Smooth muscle cell (in vitro differentiated cells): ENCODE measurements at regions not wholly inside any gene's neighbourhood (a gene's known extent, or its start where the extent isn't known, plus 50 kb on each side); places are given as distances from the start of the nearest gene placed in this dataset.

Experiments
- DNase-seq: peaks from one replicate; lab custom pipeline; 2025; ENCODE audit not compliant: unreplicated experiment; lab: John Stamatoyannopoulos, UW
- H2AFZ ChIP-seq: fragments of 200-600 bp; sonication (generic); 2 replicates; pipeline ENCODE4 v1.6.0; 2016; ENCODE audit warnings: antibody characterized with exemption, low read depth, mild to moderate bottlenecking
- H3F3A ChIP-seq: fragments of 200-600 bp; sonication (generic); 2 replicates; pipeline ENCODE4 v1.6.0; 2017; ENCODE audit warnings: antibody characterized with exemption, low read depth
- H3K27ac ChIP-seq: fragments of 200-600 bp; sonication (generic); 2 replicates; pipeline ENCODE4 v1.5.1; 2016; ENCODE audit warnings: low read depth, mild to moderate bottlenecking
- H3K27me3 ChIP-seq: fragments of 200-600 bp; sonication (generic); 2 replicates; pipeline ENCODE4 v1.6.1; 2016; ENCODE audit warnings: low read depth, mild to moderate bottlenecking
- H3K36me3 ChIP-seq: fragments of 200-600 bp; sonication (generic); 2 replicates; pipeline ENCODE4 v1.5.1; 2016; ENCODE audit warnings: low read depth
- H3K4me1 ChIP-seq: fragments of 200-600 bp; sonication (generic); 2 replicates; pipeline ENCODE4 v1.5.1; 2016; ENCODE audit warnings: low read depth
- H3K4me2 ChIP-seq: fragments of 200-600 bp; sonication (generic); 2 replicates; pipeline ENCODE4 v1.6.0; 2016; ENCODE audit warnings: mild to moderate bottlenecking
- H3K4me3 ChIP-seq: fragments of 200-600 bp; sonication (generic); 2 replicates; pipeline ENCODE4 v1.5.1; 2016; ENCODE audit warnings: mild to moderate bottlenecking
- H3K79me2 ChIP-seq: fragments of 200-600 bp; sonication (generic); 2 replicates; pipeline ENCODE4 v1.6.0; 2016; ENCODE audit warnings: low read depth, mild to moderate bottlenecking
- H3K9ac ChIP-seq: fragments of 200-600 bp; sonication (generic); 2 replicates; pipeline ENCODE4 v1.6.0; 2016; ENCODE audit warnings: low read depth
- H3K9me3 ChIP-seq: fragments of 200-600 bp; sonication (generic); replicated peaks from 2 replicates; pipeline ENCODE4 v1.5.1; 2016; ENCODE audit warnings: low read depth
- H4K20me1 ChIP-seq: fragments of 200-600 bp; sonication (generic); 2 replicates; pipeline ENCODE4 v1.6.0; 2016; ENCODE audit warnings: low read depth
- CTCF ChIP-seq: fragments of 200-600 bp; sonication (generic); IDR thresholded peaks from 2 replicates; pipeline ENCODE4 v1.5.1; 2017; ENCODE audit warnings: borderline replicate concordance, mild to moderate bottlenecking, antibody characterized with exemption; ENCODE audit not compliant: insufficient read depth, poor library complexity, severe bottlenecking
- WGBS: methylation state at CpG from one replicate; pipeline ENCODE4 v1.1.7; 2016; ENCODE audit warnings: low lambda C conversion rate; 5-methylcytosine and 5-hydroxymethylcytosine counted together

DNA sequence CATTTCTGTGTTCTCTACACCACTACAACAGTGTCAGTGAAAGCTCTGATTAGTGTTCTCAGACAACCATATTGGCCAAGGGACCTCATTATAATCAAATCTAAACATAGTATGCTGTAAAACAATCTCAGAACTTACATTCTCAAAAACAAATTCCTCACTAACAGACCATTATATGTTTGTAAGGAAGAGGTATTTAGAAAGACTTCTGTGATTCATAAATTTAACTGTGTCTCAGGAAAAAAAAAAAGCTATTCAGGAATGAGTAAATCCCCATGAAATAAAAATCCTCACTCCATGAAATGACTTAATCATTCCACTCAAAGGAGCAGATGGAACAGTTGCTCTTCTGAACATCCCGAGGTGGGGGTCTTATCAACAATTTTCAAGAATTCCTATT, 413.0 kb downstream of the CDH2 start:
- H2AFZ ChIP-seq, result peak overlapping the region; percentile 32

GRCh38 chr18:27763341-27763740, 413.6 kb downstream of the CDH2 start:
- H3K27me3 ChIP-seq, result no peaks in the 10 kb centered on the region
- TF ChIP-seq CTCF, result no peak
- no peaks in the 10 kb centered on the region for H3F3A ChIP-seq
- peaks cover 21% of the 10 kb centered on the region for H3K4me1 ChIP-seq
- H3K9ac ChIP-seq, result no peak overlapping the region
- no peaks in the 10 kb centered on the region for H3K36me3 ChIP-seq
- no peak overlapping the region for H3K4me2 ChIP-seq
- H3K4me3 ChIP-seq, result no peak overlapping the region
- no peaks in the 10 kb centered on the region for H3K79me2 ChIP-seq
- no peak for DNase-seq
- H3K9me3 ChIP-seq, result no peaks in the 10 kb centered on the region
- no peaks in the 10 kb centered on the region for H4K20me1 ChIP-seq
- no peak overlapping the region for H3K27ac ChIP-seq
- no peak overlapping the region for H2AFZ ChIP-seq

More for the DNA sequence above, 413.0 kb downstream of the CDH2 start:
- H3K4me2 ChIP-seq, result no peak overlapping the region
- no peak for TF ChIP-seq CTCF
- no peaks in the 10 kb centered on the region for H4K20me1 ChIP-seq
- no peak overlapping the region for H3K4me3 ChIP-seq
- DNase-seq, result no peak
- H3K4me1 ChIP-seq, result peaks cover 21% of the 10 kb centered on the region
- no peaks in the 10 kb centered on the region for H3K9me3 ChIP-seq
- H3K27me3 ChIP-seq, result no peaks in the 10 kb centered on the region
- H3K27ac ChIP-seq, result no peak overlapping the region
- no peaks in the 10 kb centered on the region for H3K79me2 ChIP-seq
- H3K36me3 ChIP-seq, result no peaks in the 10 kb centered on the region
- H3F3A ChIP-seq, result no peaks in the 10 kb centered on the region
- 83% methylated on average over 1 of the region's 1 CpG for whole genome bisulfite sequencing
- no peak overlapping the region for H3K9ac ChIP-seq

DNA sequence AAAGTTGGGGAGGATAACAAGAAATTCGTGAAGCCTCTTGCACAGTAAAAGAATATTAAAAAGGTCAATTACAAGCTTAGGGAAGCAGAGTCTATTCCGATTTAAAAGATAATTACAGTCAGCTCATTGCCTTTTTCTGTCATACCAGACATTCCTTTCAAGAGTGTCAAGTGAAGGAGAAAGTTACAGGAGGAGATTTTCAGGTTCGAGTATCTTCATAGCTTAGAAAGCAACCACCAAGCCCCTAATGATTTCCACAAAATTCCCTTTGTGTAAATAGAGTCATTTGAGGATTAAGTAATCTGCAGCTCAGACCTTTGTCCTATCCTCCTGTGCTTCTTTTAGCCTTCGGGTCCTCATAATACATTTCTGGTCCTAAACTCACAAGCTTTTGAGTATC, 414.9 kb downstream of the CDH2 start:
- no peak for TF ChIP-seq CTCF
- Histone ChIP-seq H3K27ac (no peak overlapping the region), H3K4me1 (peaks cover 21% of the 10 kb centered on the region), H3K36me3 (no peaks in the 10 kb centered on the region), H3K4me2 (peak overlapping the region; percentile 27), H3K79me2 (no peaks in the 10 kb centered on the region), H4K20me1 (no peaks in the 10 kb centered on the region), H2AFZ (no peak overlapping the region), H3K4me3 (no peak overlapping the region), H3K27me3 (no peaks in the 10 kb centered on the region), H3K9ac (no peak overlapping the region), H3K9me3 (no peaks in the 10 kb centered on the region), H3F3A (no peaks in the 10 kb centered on the region)
- WGBS, result 26% methylated on average over 4 of the region's 4 CpGs
- no peak for DNase-seq

GRCh38 chr18:27752944-27753343, 424.0 kb downstream of the CDH2 start:
- no peak for TF ChIP-seq CTCF
- 90% methylated on average over 4 of the region's 4 CpGs for WGBS

More at GRCh38 chr18:27752944-27753343, 424.0 kb downstream of the CDH2 start:
- Histone ChIP-seq H2AFZ (no peak overlapping the region), H3K4me3 (no peak overlapping the region), H3K79me2 (no peaks in the 10 kb centered on the region), H3K36me3 (no peaks in the 10 kb centered on the region), H3K27ac (no peak overlapping the region), H3K4me2 (no peak overlapping the region), H3K9ac (no peak overlapping the region), H4K20me1 (no peaks in the 10 kb centered on the region), H3F3A (no peaks in the 10 kb centered on the region), H3K9me3 (no peaks in the 10 kb centered on the region), H3K4me1 (peaks cover 9% of the 10 kb centered on the region), H3K27me3 (no peaks in the 10 kb centered on the region)
- no peak for DNase-seq
